A673 (cell line): ENCODE measurements at regions not wholly inside any gene's neighbourhood (a gene's known extent, or its start where the extent isn't known, plus 50 kb on each side); places are given as distances from the start of the nearest gene placed in this dataset.

Source experiments
- EZH2 ChIP-seq: fragments of 200-600 bp; sonication (generic); IDR thresholded peaks from 2 replicates; pipeline ENCODE4 v1.6.1; 2017; ENCODE audit warnings: borderline replicate concordance, low read depth, mild to moderate bottlenecking, mixed read lengths, antibody characterized with exemption, low read length; ENCODE audit not compliant: poor library complexity, severe bottlenecking
- TF ChIP-seq, protein P1 (sequence below): fragments of 300-800, 200-600 bp; sonication (generic); conservative IDR thresholded peaks from 2 replicates; pipeline ENCODE4 v1.5.1; 2017; ENCODE audit warnings: low read depth, mild to moderate bottlenecking, antibody characterized with exemption, low read length, moderate library complexity, mixed read lengths

- TF ChIP-seq, protein P1, sequence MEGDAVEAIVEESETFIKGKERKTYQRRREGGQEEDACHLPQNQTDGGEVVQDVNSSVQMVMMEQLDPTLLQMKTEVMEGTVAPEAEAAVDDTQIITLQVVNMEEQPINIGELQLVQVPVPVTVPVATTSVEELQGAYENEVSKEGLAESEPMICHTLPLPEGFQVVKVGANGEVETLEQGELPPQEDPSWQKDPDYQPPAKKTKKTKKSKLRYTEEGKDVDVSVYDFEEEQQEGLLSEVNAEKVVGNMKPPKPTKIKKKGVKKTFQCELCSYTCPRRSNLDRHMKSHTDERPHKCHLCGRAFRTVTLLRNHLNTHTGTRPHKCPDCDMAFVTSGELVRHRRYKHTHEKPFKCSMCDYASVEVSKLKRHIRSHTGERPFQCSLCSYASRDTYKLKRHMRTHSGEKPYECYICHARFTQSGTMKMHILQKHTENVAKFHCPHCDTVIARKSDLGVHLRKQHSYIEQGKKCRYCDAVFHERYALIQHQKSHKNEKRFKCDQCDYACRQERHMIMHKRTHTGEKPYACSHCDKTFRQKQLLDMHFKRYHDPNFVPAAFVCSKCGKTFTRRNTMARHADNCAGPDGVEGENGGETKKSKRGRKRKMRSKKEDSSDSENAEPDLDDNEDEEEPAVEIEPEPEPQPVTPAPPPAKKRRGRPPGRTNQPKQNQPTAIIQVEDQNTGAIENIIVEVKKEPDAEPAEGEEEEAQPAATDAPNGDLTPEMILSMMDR = no peak
- no peak for TF ChIP-seq EZH2
Observed at GRCh38 chr15:31752065-31752762, 278.1 kb upstream of the CHRNA7 start.
